C4-2B (cell line): ENCODE measurements at regions not wholly inside any gene's neighbourhood (a gene's known extent, or its start where the extent isn't known, plus 50 kb on each side); places are given as distances from the start of the nearest gene placed in this dataset.

Experiments
- ZFX ChIP-seq: fragments of 450-650 bp; IDR thresholded peaks from 2 replicates; pipeline ENCODE4 v1.6.1; 2017
- TF ChIP-seq, protein P1 (sequence below): fragments of 450-650 bp; conservative IDR thresholded peaks from 2 replicates; pipeline ENCODE4 v1.5.1; 2017; ENCODE audit warnings: mild to moderate bottlenecking

DNA sequence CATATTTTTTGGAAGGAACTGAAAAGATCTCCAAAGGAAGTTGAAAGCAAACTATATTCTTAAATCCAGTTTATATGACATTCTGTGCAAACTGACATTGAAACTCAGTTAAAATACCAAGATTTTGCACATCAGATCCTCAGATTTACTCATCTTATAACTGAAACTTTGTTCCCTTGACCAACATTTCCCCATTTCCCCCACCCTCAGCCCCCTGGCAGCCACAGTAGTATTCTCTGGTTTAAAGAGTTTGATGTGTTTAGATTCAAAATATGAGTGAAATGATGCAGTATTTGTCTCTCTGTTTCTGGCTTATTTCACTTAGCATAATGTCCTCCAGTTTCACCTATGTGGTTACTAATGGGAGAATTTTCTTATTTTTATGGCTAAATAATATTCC is 99.2 kb upstream of the ITGA4 start:
- TF ChIP-seq, protein P1, sequence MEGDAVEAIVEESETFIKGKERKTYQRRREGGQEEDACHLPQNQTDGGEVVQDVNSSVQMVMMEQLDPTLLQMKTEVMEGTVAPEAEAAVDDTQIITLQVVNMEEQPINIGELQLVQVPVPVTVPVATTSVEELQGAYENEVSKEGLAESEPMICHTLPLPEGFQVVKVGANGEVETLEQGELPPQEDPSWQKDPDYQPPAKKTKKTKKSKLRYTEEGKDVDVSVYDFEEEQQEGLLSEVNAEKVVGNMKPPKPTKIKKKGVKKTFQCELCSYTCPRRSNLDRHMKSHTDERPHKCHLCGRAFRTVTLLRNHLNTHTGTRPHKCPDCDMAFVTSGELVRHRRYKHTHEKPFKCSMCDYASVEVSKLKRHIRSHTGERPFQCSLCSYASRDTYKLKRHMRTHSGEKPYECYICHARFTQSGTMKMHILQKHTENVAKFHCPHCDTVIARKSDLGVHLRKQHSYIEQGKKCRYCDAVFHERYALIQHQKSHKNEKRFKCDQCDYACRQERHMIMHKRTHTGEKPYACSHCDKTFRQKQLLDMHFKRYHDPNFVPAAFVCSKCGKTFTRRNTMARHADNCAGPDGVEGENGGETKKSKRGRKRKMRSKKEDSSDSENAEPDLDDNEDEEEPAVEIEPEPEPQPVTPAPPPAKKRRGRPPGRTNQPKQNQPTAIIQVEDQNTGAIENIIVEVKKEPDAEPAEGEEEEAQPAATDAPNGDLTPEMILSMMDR = no peak
- TF ChIP-seq ZFX = no peak
